Lung (tissue), 11 donors: ENCODE measurements at regions not wholly inside any gene's neighbourhood (a gene's known extent, or its start where the extent isn't known, plus 50 kb on each side); places are given as distances from the start of the nearest gene placed in this dataset.

Experiments
- ATAC-seq: fragments of 200-7000 bp; cut with Tn5 transposase; one replicate; pipeline ENCODE4 v1.9.1; 2020; ENCODE audit warnings: moderate number of reproducible peaks; ENCODE audit not compliant: insufficient read depth, low FRiP score
- DNase-seq, 3 donors: peaks; one replicate each; pipeline ENCODE4 v3.0.0-alpha.2; 2013 to 2017
- H3K27ac ChIP-seq, 2 donors: one replicate each; pipeline ENCODE4 v1.5.1; 2013; ENCODE audit warnings: mild to moderate bottlenecking in 2 of 2, moderate library complexity in 2 of 2, control low read depth in 1 of 2, inconsistent platforms in 1 of 2, low read depth in 1 of 2, low read length in 1 of 2
- H3K27me3 ChIP-seq, 3 donors: one replicate each; pipeline ENCODE4 v1.5.1; 2013; ENCODE audit warnings: low read length in 2 of 3; ENCODE audit not compliant: control insufficient read depth in 3 of 3, insufficient read depth in 3 of 3
- H3K36me3 ChIP-seq, 4 donors: one replicate each; pipeline ENCODE4 v1.5.1; 2013; ENCODE audit warnings: low read length in 4 of 4, mild to moderate bottlenecking in 1 of 4, moderate library complexity in 1 of 4; ENCODE audit not compliant: control insufficient read depth in 4 of 4, insufficient read depth in 4 of 4
- H3K4me1 ChIP-seq, 5 donors: one replicate each; pipeline ENCODE4 v1.5.1; 2013; ENCODE audit warnings: low read length in 5 of 5, mild to moderate bottlenecking in 2 of 5, moderate library complexity in 1 of 5; ENCODE audit not compliant: control insufficient read depth in 5 of 5, insufficient read depth in 5 of 5
- H3K4me3 ChIP-seq: one replicate; pipeline ENCODE4 v1.5.1; 2013; ENCODE audit warnings: mild to moderate bottlenecking, control low read depth, moderate library complexity
- H3K9ac ChIP-seq, 2 donors: one replicate each; pipeline ENCODE4 v1.5.1; 2013; ENCODE audit warnings: low read length in 2 of 2, control low read depth in 1 of 2; ENCODE audit not compliant: insufficient read depth in 1 of 2
- H3K9me3 ChIP-seq, 4 donors: one replicate each; pipeline ENCODE4 v1.5.1; 2013; ENCODE audit warnings: low read length in 3 of 4, mild to moderate bottlenecking in 1 of 4, moderate library complexity in 1 of 4; ENCODE audit not compliant: control insufficient read depth in 4 of 4, insufficient read depth in 3 of 4
- WGBS, 2 donors: extraction: QIAGEN DNeasy Blood & Tissue Kit; methylation state at CpG; one replicate each; pipeline ENCODE4 v1.1.7; 2013; 5-methylcytosine and 5-hydroxymethylcytosine counted together
- TF ChIP-seq, protein P1 (sequence below): IDR thresholded peaks from 2 replicates; pipeline ENCODE4 v1.5.1; 2012; ENCODE audit warnings: mild to moderate bottlenecking; ENCODE audit errors: control extremely low read depth, extremely low read depth
- donor health status: control.
- donor health status: control.
- donor health status: Bipolar disorder and iron deficiency.
- donor health status: healthy.
- donor health status: DM: yes; HTN: yes; CAD: no.

DNA sequence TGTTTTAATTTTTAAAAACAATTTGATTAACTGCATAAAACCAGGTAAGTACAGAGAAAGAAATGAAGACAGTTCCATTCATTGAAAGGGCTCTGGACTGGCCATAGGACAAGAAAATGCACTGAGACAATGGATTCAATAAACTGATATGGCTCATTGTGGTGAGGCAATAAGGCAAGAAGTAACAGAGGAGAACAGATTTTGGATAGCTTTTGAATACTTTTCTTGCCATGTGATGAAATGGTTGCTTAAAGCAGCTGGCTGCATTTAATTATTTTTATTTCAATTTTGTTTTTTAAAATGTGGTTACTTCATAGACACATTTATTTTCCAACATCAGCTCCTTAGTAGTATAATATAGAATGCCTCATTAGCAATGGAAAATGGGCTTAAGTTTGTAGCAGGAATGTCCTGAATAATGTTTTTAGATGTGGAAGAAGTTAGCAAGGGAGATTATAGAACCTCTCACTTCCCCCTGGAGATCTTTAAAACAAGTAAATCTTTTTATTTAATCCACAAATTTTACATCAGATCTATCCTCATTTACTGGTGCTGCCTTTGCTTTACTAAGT lies 646.9 kb upstream of the ZEB2 start:
- Histone ChIP-seq H3K9ac (no peak overlapping the region), H3K36me3 (no peaks in the 10 kb centered on the region), H3K9me3 (no peaks in the 10 kb centered on the region), H3K4me3 (no peak overlapping the region), H3K27me3 (no peaks in the 10 kb centered on the region), H3K4me1 (peaks cover 0 to 6% (median 0%) of the 10 kb centered on the region in 5 donors), H3K27ac (no peak overlapping the region)
- ATAC-seq (no peak), DNase-seq (no peak)
- TF ChIP-seq, protein P1, sequence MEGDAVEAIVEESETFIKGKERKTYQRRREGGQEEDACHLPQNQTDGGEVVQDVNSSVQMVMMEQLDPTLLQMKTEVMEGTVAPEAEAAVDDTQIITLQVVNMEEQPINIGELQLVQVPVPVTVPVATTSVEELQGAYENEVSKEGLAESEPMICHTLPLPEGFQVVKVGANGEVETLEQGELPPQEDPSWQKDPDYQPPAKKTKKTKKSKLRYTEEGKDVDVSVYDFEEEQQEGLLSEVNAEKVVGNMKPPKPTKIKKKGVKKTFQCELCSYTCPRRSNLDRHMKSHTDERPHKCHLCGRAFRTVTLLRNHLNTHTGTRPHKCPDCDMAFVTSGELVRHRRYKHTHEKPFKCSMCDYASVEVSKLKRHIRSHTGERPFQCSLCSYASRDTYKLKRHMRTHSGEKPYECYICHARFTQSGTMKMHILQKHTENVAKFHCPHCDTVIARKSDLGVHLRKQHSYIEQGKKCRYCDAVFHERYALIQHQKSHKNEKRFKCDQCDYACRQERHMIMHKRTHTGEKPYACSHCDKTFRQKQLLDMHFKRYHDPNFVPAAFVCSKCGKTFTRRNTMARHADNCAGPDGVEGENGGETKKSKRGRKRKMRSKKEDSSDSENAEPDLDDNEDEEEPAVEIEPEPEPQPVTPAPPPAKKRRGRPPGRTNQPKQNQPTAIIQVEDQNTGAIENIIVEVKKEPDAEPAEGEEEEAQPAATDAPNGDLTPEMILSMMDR = no peak

- WGBS, 2 donors = 40 to 75% methylated on average over 2 of the region's 2 CpGs
- H3K4me3 ChIP-seq = no peak overlapping the region
- no peak overlapping the region for H3K9ac ChIP-seq
- DNase-seq (no peak), ATAC-seq (no peak)
- no peaks in the 10 kb centered on the region for H3K9me3 ChIP-seq
- H3K27me3 ChIP-seq = no peaks in the 10 kb centered on the region
- TF ChIP-seq, protein P1 = no peak
- H3K27ac ChIP-seq = no peak overlapping the region
- H3K36me3 ChIP-seq = no peaks in the 10 kb centered on the region
- H3K4me1 ChIP-seq = peaks cover 0 to 33% (median 0%) of the 10 kb centered on the region in 5 donors
Observed at GRCh38 chr2:145161656-145162055, 641.7 kb upstream of the ZEB2 start.

GRCh38 chr2:145160855-145161254 lies 640.9 kb upstream of the ZEB2 start:
- H3K4me1 ChIP-seq = peaks cover 0 to 41% (median 0%) of the 10 kb centered on the region in 5 donors
- TF ChIP-seq, protein P1 = no peak
- no peaks in the 10 kb centered on the region for H3K36me3 ChIP-seq

GRCh38 chr2:145159676-145160075 lies 639.8 kb upstream of the ZEB2 start:
- no peaks in the 10 kb centered on the region for H3K9me3 ChIP-seq
- 74 to 87% methylated on average over 2 of the region's 2 CpGs for WGBS, 2 donors
- no peak overlapping the region for H3K4me3 ChIP-seq
- H3K9ac ChIP-seq = no peak overlapping the region
- DNase-seq (no peak), ATAC-seq (no peak)
- H3K27me3 ChIP-seq = no peaks in the 10 kb centered on the region
- no peak overlapping the region for H3K27ac ChIP-seq
- TF ChIP-seq, protein P1 = no peak
- H3K4me1 ChIP-seq = peaks cover 0 to 42% (median 0%) of the 10 kb centered on the region in 5 donors
- no peaks in the 10 kb centered on the region for H3K36me3 ChIP-seq

More at GRCh38 chr2:145160855-145161254, 640.9 kb upstream of the ZEB2 start:
- DNase-seq = no peak
- Histone ChIP-seq H3K9ac (no peak overlapping the region), H3K27me3 (no peaks in the 10 kb centered on the region), H3K27ac (no peak overlapping the region), H3K9me3 (no peaks in the 10 kb centered on the region), H3K4me3 (no peak overlapping the region)
- 97% methylated on average over 1 of the region's 1 CpG for WGBS, 2 donors
- no peak for ATAC-seq
